Testis (tissue), 2 donors: ENCODE measurements at regions not wholly inside any gene's neighbourhood (a gene's known extent, or its start where the extent isn't known, plus 50 kb on each side); places are given as distances from the start of the nearest gene placed in this dataset.
"Not testable (repeated sequence)": the region's sequence is repeated elsewhere in the genome, so short reads cannot be mapped to it uniquely, and the experiment has no call there.

Experiments
- DNase-seq: peaks from one replicate; pipeline ENCODE4 v3.0.0-alpha.2; 2019
- H3K27ac ChIP-seq, 2 donors: fragments of 200-600 bp; sonication (generic); one replicate each; pipeline ENCODE4 v1.5.1; 2019
- H3K27me3 ChIP-seq: fragments of 200-600 bp; sonication (generic); one replicate; pipeline ENCODE4 v1.5.1; 2019
- H3K36me3 ChIP-seq: fragments of 200-600 bp; sonication (generic); one replicate; pipeline ENCODE4 v1.5.1; 2017; ENCODE audit warnings: low read depth; ENCODE audit errors: missing control alignments
- H3K4me1 ChIP-seq: fragments of 200-600 bp; sonication (generic); one replicate; pipeline ENCODE4 v1.5.1; 2019
- H3K4me3 ChIP-seq, 2 donors: fragments of 200-600 bp; sonication (generic); one replicate each; pipeline ENCODE4 v1.5.1; 2017 to 2019
- H3K9me3 ChIP-seq: fragments of 200-600 bp; sonication (generic); one replicate; pipeline ENCODE4 v1.5.1; 2017
- POLR2A ChIP-seq: fragments of 450-650 bp; IDR thresholded peaks from one replicate; pipeline ENCODE4 v1.6.1; 2017; ENCODE audit warnings: antibody characterized with exemption, mild to moderate bottlenecking, moderate library complexity
- WGBS, 2 donors: methylation state at CpG; one replicate each; pipeline ENCODE4 v1.1.5; 2018; 5-methylcytosine and 5-hydroxymethylcytosine counted together
- intact Hi-C: fragments of 100-400 bp; cut with DNase I; formaldehyde crosslinking; loops from one replicate; pipeline ENCODE4 v1.15.1; 2023; ENCODE audit warnings: low total_unique reads
- TF ChIP-seq, protein P1 (sequence below), 3 experiments: fragments of 450-650 bp in 2 of 3; fragments of 200-600 bp in 1 of 3; sonication (generic) in 1 of 3; IDR thresholded peaks; one replicate each; pipeline ENCODE4 v1.5.1; 2016 to 2019; ENCODE audit warnings: antibody characterized with exemption in 3 of 3, mild to moderate bottlenecking in 2 of 3, moderate library complexity in 1 of 3

DNA sequence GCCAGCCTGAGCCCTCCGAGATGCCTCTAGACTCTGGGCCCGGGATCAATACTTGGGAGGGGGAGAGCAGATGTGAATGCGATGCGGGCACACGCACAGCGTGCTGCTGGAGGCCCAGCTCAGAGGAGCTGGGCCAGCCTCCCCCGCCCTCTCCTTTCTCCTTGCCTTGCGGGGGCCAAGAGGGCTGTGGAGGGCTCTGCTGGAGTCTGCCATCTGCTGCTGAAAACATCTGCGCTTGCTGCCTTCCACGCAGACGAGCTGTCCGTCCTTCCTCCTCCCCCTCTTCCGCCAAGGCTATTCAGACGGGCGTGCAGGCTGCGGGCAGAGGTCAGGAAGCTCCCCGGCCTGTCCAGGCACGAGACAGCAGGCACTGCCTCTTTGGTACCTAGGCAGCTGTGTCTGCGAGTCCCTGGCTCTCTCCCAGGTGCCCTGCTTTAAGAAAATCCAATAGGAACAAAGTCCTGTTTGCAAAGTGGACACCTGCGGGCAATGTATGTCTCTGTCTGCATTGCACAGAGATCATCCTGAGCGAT, 75.2 kb downstream of the SPRING1 start:
- 23 to 33% methylated on average over 4 to 21 of the region's 21 CpGs for WGBS, 2 donors
- TF ChIP-seq POLR2A: no peak
- TF ChIP-seq, protein P1, sequence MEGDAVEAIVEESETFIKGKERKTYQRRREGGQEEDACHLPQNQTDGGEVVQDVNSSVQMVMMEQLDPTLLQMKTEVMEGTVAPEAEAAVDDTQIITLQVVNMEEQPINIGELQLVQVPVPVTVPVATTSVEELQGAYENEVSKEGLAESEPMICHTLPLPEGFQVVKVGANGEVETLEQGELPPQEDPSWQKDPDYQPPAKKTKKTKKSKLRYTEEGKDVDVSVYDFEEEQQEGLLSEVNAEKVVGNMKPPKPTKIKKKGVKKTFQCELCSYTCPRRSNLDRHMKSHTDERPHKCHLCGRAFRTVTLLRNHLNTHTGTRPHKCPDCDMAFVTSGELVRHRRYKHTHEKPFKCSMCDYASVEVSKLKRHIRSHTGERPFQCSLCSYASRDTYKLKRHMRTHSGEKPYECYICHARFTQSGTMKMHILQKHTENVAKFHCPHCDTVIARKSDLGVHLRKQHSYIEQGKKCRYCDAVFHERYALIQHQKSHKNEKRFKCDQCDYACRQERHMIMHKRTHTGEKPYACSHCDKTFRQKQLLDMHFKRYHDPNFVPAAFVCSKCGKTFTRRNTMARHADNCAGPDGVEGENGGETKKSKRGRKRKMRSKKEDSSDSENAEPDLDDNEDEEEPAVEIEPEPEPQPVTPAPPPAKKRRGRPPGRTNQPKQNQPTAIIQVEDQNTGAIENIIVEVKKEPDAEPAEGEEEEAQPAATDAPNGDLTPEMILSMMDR (IDR thresholded peaks at IDR 0.05): no peak
- H3K27ac ChIP-seq: no peak overlapping the region
- H3K36me3 ChIP-seq: no peaks in the 10 kb centered on the region
- no peaks in the 10 kb centered on the region for H3K27me3 ChIP-seq
- intact Hi-C loops: no loop called here
- peaks cover 12% of the 10 kb centered on the region for H3K4me1 ChIP-seq
- DNase-seq: peak; percentile 58
- peak overlapping the region in 1 of 2 donors; percentile 43 for H3K4me3 ChIP-seq
- no peaks in the 10 kb centered on the region for H3K9me3 ChIP-seq

DNA sequence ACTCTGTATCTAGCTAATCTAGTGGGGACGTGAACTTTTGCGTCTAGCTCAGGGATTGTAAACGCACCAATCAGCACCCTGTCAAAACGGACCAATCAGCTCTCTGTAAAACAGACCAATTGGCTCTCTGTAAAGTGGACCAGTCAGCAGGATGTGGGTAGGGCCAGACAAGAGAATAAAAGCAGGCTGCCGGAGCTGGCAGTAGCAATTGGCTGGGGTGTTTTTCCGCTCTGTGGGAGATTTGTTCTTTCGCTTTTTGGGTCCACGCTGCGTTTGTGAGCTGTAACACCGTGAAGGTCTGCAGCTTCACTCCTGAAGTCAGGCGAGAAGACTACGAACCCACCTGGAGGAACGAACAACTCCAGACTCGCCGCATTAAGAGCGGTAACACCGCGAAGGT, 76.5 kb downstream of the SPRING1 start:
- Histone ChIP-seq H3K4me1 (peaks cover 12% of the 10 kb centered on the region), H3K36me3 (no peaks in the 10 kb centered on the region), H3K4me3 (peak overlapping the region in 1 of 2 donors; percentile 43), H3K27ac (no peak overlapping the region), H3K27me3 (no peaks in the 10 kb centered on the region), H3K9me3 (no peaks in the 10 kb centered on the region)
- DNase-seq: peak; percentile 64
- TF ChIP-seq, protein P1 (IDR thresholded peaks at IDR 0.05): no peak
- no peak for TF ChIP-seq POLR2A
- intact Hi-C loops: no loop called here
- WGBS, 2 donors: 78 to 87% methylated on average over 14 to 18 of the region's 18 CpGs

DNA sequence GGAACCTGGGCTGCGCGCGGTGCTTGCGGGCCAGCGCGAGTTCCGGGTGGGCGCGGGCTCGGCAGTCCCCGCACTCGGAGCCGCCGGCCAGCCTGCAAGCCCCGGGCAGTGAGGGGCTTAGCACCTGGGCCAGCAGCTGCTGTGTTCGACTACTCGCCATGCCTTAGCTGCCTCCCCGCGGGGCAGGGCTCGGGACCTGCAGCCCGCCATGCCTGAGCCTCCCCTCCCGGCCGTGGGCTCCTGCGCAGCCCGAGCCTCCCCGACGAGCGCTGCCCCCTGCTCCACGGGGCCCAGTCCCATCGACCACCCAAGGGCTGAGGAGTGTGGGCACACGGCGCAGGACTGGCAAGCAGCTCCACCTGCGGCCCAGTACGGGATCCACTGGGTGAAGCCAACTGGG, 77.1 kb downstream of the SPRING1 start:
- DNase-seq, H3K27me3 ChIP-seq, H3K9me3 ChIP-seq, H3K36me3 ChIP-seq, intact Hi-C loops, H3K27ac ChIP-seq: not testable (repeated sequence)
- peaks cover 12% of the 10 kb centered on the region for H3K4me1 ChIP-seq
- peak overlapping the region in 1 of 2 donors; percentile 43 for H3K4me3 ChIP-seq
- WGBS, 2 donors: 83 to 93% methylated on average over 3 to 30 of the region's 34 CpGs

DNA sequence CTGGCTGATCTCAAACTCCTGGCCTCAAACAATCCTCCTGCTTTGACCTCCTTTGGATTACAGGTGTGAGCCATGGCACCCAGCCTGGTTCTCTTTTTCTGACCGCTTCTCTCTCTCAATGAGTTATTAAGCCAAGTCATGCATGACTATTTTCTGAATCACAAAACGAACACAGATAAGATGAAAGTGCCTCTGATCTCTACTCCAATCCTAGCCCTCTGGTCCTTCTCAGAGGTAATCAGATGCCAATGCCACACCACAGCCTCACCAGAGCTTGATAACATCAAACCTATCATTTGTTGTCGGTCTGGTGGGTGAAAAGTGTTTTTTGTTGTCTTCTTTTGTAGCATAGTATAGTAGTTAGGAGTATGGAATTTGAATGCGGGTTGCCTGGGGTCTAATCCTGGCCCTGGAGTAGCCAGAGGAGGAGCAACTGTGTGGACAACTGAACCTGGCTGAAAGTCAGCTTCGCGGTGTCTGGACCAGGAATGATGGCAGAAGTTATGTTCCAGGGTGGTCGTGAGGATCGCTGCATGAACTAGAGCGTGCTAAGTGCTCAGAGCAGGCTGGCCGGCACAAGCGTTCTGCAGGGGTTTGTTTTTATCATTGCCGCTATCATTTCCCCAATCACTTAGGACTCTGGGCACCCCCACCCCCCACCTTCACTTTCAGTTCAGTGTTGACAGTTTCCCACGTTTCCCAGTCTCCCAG, 77.9 kb downstream of the SPRING1 start:
- Histone ChIP-seq H3K4me1 (peaks cover 12% of the 10 kb centered on the region), H3K4me3 (peak overlapping the region in 1 of 2 donors; percentile 43), H3K27me3 (no peaks in the 10 kb centered on the region), H3K36me3 (no peaks in the 10 kb centered on the region), H3K9me3 (no peaks in the 10 kb centered on the region), H3K27ac (no peak overlapping the region)
- 66 to 71% methylated on average over 13 of the region's 13 CpGs for WGBS, 2 donors
- TF ChIP-seq POLR2A: no peak
- TF ChIP-seq, protein P1 (IDR thresholded peaks at IDR 0.05): no peak
- no peak for DNase-seq
- intact Hi-C loops: no loop called here

DNA sequence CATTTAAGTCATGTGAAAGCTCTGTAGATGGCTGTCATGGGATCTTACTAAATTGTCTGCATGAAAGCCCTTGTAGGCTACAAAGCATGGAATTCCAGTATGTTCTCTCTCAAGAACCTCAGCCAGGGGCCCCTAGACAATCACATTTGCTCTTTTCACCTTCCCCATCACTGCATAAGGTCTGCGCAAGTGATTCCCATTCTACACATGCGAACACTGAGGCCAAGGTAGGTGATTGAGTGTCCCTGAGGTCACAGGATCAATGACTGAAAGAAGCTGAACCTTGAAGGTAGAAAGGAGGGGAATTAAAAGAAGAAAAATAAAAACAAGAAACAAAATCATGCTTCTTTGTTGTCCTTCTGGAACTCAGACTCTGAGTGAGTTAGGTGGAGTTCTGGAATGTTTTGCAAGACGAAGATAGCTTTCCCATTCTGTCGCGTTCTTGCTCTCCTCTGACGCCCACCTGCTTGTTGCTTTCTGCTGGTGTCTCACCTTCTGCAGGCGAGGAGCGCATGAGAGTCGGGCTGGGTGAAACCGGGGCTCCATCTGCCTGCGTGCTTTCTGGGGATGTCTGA, 79.9 kb downstream of the SPRING1 start:
- intact Hi-C loops: no loop called here
- TF ChIP-seq POLR2A: no peak
- TF ChIP-seq, protein P1 (IDR thresholded peaks at IDR 0.05): no peak
- Histone ChIP-seq H3K27me3 (no peaks in the 10 kb centered on the region), H3K4me1 (peaks cover 12% of the 10 kb centered on the region), H3K9me3 (no peaks in the 10 kb centered on the region), H3K27ac (no peak overlapping the region), H3K4me3 (peak overlapping the region in 1 of 2 donors; percentile 20), H3K36me3 (no peaks in the 10 kb centered on the region)
- 20 to 21% methylated on average over 11 of the region's 11 CpGs for WGBS, 2 donors
- DNase-seq: no peak
